HG03378 (cell line): ENCODE measurements at regions not wholly inside any gene's neighbourhood (a gene's known extent, or its start where the extent isn't known, plus 50 kb on each side); places are given as distances from the start of the nearest gene placed in this dataset.
A peak's percentile ranks its signal among the peaks of the same experiment; 100 is the strongest.

Source experiments
- ATAC-seq: cut with Tn5 transposase; IDR thresholded peaks from one replicate; pipeline ENCODE4 v1.9.1; 2021; ENCODE audit warnings: mild to moderate bottlenecking, moderate library complexity; ENCODE audit not compliant: unreplicated experiment

DNA sequence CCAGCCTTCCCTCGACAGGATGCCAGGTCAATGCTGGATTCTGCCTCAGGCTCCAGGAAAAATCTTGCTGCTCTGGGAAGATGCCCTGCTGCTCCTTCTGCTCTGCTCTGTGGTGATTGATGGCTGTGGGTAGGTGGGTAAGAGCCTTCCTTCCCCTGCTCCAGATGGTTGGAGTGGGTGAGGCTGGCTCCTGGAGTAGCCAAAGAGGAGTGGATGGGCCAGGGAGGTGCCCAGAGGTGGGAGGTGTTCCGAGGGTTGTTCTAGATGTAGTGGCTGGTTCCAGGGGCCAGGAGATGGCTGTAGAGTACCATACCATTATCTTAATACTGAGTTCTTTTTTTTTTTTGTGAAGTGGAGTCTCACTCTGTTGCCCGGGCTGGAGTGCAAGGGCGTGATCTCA, 99.6 kb upstream of the THY1 start:
- no peak for ATAC-seq

DNA sequence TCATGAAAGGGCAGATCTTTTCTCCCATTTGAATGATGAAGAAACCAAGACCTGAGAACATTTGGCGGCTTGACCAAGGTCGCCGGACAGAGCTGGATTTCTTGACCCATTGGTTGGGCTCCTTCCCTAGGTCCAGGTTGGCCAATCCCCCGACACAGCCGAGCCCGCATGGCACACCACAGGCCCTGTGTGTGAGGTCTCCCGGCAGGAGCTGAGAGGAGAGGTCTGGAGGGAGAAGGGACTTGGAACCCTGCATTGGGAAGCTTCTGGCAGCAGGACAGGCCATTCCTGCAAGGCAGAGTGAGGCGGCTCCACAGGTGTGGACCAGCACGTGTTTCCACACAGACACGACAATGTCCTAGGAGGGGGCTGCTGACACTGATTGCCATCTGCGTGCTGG, 98.6 kb upstream of the THY1 start:
- no peak for ATAC-seq

DNA sequence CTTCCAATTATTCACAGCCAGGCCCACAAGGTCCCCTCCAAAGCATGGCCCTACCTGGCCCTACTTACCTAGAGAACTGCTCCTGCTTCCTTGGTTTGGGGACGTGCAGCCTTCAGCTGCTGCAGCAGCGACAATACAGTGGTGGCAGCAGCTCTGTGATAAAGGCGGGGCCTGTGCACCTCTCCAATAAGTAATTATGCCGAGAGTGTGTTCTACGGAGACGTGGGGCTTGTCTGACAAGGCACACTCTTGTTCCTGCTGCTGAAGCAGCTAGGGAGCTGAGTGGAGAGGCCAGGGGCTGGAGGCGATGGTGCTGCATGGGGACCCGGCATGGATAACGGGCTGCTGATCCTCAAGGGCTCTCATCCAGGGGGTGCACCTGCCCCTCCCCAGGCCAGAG, 98.0 kb upstream of the THY1 start:
- ATAC-seq, result no peak

DNA sequence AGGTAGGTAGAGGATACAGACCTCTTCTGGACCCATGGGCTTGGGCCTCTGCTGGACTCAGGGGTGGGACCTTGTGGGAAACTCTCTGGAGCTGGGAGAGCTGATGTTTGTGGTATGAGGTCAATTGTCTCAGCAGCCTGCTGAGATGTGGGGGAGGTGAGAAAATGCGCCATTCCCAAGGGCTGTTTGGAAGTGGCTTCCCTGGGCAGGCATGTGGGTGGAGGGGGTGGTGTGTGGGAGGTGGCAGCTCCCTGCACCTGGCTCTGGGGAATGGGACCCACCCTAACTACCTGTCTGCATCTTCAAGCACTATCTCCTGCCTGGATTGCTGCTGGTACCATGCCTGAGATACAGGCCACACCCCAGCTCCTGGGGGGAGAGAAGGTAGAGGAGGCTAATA, 97.4 kb upstream of the THY1 start:
- ATAC-seq, result no peak

DNA sequence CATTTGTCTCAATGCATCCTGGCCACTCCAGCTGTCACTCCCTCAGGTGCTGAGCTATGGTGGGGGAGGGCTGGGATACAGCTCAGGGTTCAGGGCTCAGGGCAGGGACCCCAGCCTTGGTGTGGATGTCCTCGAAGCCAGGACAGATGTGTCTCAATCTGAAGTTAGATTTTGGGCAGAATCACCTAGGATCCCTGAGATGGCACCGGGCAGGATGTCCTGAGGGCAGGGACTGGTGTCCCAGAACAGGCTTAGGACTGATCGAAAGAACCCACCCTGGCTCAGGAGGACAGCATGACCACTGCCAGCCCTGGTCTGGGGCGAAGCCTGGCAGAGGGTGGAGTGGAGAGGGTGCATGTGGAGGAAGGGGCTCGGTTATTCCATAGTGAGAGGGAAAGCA, 96.8 kb upstream of the THY1 start:
- ATAC-seq, result no peak

DNA sequence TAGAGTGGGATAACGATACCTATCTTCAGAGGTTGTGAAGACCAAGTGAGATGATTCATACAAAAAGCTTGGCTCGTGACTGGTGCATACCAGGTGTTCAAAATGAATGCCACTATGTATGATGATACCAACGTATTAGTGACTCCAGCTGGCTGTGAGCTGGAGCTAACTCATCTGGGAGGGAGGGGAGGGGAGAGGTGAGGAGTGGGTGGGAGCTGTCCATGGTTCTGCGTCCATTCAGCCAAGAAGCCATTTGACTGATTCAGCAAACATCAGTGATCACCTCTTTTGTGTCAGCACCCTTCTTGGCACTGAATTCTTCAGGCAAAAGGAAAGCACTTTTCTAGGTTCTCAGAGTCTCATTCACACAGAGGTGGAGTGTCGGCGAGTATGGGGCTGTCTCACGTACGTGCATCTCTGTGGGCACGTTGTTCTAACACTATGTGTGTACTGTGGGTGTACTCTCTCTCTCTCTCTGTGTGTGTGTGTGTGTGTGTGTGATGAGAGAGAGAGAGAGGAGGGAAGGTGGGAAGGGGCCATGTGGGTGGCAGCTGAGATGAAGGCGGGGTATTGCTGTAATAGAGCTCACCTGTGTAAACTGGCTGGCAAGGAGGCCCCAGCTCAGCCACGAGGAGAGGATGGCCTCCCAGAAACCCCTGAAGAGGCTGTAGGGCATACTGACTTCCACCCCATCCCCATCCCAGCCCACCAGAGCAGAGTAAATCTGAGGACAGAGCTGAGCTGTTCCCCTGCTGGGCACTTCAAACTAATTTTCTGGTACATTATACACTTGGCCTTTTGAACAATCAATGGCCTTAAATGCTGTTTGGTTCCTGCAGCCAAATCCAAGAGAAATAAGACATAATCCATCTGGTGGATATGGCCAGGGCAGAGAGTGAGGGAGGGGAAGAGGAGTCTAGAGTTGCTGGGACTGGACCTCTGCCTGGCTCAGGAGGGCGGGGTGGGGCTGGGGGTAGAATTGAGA, 96.1 kb upstream of the THY1 start:
- no peak for ATAC-seq

DNA sequence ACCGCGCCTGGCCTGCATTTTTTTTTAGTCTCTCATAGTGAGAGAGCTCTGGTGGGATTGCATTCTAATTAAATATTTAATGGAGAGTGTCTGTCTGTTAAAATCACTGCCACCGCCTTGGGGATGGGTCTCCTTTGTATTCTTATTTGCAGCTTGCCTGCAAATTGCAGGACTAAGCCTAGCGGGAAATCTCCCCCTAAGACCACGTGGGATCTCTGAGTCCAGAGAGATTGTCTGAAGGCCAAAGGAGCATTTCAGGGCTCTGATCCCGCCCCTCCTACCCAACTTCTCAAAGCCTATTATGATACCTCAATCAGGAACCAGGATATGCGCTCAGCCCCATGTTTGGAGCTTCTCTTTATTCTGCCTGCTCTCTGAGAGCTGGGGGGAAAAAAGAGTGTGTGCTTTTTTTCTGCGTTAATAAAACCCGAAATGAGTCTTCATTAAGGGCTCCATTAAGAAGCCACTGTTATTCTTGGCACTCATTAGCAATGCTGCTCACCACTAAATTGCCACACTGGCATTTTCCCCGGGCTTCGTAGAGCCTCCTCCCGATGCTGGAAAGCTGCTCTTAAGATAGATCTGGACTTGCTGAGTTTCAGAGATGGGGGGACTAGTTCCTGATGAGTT, 92.9 kb upstream of the THY1 start:
- ATAC-seq, result no peak

DNA sequence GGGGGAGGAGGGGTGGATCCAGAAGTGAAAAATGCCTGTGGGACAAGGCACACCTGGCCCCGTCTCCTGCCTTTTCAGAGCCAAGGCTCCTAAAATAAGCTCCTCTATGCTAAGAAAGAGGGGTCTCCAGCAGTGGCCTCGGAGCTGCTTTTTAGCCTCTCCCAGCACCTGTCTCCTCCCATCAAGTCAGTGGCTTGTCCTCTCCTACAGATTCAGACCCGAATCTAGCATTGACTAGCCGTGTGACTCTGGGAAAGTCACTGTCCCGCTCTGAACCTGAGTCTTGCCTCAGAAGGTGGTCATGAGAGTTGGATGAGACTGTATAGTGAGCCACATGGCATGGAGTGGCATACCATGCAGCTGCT, 90.8 kb upstream of the THY1 start:
- no peak for ATAC-seq

DNA sequence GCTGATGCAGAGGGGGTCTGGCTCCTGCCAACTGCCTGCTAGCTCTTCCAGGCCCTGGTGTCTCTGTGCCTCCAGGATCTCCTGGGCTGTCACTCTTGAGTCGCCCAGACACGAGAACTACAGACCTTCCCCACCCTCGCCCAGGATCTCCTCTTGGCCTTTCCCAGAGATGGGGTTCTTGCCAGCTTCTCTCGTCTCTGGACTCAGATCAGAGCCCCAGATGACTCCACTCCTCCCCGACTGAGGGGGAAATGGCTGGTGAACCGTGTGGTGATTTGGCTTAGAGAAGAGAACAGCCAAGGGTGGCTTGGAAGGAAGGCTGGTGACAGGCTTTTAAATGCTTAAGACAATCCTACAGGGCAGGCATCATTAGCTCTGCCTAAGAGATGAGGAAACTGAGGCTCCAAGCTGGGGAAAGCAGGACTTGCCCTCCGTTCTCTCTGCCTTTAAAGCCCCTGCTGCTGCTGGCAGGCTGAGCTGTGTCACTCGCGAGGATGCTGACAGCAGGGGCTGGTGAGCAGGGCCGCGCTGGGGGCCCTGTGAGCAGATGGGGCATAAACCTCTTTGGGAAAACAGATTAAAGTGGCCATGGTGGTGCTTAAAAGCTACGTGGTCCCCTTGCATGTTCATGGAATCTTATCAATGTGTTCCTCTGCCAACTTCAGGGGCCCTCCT, 90.3 kb upstream of the THY1 start:
- no peak for ATAC-seq

DNA sequence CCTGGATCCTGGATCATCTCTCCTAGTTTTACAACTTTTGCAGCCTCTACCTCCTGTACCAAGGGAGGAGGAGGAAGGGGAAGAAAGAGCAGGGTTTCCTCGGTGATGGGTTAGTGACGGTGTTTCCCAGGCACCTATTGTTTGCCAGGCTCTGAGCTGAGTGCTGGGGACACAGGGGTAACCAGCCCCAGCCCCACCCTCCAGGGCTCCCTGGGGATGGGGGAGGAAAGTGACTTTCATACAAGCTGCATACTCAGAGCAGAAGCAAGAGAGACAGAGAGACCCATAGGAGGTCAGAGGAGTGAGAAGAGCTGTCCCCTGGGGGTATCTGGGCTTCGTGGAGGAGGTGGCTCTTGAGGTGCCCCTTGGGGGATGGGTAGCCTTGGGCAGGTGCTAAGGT, 89.4 kb upstream of the THY1 start:
- ATAC-seq, result no peak

DNA sequence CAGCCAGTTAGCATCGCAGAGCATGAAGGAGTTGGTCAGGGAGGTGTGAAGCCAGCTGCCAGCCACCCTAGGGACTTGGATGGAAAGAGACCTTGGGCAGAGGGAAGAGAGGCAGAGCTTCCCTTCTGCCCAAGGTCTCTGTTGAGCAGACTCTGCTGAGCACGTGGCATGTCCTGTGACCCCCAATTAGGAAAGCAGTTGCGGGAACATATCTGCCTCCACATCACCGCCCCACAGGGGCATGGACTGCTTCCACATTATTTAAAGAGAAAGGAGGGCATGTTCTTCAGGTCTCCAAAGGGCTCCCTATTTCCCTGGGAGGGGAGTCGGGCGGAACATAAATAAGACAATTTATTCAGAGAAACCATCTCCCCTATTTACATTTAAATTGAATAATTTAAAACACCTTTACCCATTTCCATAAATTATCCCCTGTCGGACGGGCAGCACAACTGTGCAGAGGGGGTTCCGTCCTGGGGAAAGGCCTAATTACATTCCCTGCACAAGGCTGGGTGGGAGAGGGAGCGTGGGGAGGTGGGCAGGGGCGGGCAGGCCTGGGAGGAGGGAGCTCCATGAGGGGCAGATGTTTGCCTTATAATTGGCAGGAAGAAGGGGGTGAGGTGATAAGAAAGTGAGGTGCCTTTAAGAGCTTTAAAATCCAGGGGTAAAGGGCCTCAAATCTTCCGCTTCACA, 88.8 kb upstream of the THY1 start:
- ATAC-seq, result no peak

DNA sequence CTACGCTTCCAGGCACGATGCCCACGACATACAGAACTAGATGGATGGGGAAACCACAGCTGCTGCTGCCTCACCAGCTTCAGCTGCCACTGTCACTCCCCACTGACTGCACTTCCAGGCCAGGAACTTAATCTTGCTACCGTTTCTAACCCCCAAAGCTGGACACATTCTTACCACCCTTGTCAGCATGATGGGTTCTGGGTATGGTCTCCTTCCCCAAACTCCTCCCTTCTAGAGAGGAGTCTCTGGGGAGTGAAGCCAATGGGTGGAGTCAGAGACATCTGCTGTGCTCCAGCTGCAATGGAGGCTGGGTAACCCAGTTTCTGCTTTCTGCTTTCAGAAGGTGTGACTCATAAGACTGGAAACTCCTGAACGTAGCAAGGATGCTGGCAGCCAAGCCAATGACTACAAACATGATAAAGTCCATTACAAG, 87.0 kb upstream of the THY1 start:
- ATAC-seq, result peak; percentile 86

DNA sequence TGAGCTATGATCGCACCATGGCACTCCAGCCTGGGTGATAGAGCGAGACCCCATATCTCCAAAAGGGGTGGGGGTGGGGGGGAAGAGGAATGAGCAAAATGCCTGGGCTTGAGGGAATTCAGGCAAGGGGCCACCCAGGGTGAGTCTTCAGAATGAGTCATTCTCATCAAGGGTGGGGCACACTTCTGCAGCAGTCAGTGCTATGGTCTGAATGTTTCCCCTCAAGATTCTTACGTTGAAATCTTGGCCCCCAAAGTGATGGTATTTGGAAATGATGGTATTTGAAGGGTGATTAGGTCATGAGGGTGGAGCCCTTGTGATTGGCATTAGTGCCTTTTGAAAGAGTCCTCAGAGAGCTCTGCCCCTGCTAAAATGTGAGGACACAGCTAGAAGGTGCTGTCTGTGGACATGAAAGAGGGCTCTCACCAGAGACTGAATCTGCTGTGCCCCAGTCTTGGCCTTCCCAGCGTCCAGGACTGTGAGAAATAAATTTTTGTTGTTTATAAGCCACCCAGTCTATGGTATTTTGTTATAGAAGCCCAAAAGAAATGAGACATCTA, 86.4 kb upstream of the THY1 start:
- no peak for ATAC-seq

DNA sequence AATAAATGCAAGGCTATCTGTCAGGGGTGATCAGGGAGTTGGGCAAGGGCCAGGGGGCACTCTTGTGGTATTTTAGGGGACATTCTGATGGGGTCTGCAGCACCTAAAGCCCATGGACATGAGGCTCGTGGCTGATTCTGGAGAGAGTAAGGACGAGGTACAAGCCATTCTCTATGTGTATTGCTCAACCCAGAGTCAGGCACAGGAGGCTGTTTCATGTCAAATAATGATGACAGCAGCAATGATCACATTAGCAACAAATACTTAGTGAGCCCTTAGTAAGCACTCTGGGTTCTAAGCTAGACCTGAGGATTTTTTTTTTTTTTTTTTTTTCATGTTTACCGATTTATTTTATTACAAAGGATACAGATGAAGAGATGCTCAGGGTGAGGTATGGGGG, 83.5 kb upstream of the THY1 start:
- ATAC-seq, result no peak

DNA sequence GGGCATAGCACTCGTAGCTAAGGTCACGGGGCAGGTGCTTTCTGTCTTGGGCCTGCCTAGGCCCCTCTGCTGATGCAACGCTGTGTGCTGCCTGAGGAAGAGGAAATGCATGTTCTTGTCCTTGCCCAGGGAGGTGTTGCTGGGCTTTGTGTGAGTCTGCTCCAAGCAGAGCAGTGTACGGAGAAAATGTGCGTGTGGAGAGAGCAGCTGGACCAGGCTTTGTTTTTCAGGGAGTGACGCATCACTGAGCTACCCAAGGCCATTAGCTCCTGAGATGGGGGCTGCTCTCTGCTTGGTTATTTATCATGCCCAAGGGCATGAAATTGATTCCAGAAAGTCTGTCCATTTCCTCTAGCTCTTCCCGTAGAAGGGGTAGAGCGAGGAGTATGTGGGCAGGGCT, 82.9 kb upstream of the THY1 start:
- ATAC-seq, result no peak

DNA sequence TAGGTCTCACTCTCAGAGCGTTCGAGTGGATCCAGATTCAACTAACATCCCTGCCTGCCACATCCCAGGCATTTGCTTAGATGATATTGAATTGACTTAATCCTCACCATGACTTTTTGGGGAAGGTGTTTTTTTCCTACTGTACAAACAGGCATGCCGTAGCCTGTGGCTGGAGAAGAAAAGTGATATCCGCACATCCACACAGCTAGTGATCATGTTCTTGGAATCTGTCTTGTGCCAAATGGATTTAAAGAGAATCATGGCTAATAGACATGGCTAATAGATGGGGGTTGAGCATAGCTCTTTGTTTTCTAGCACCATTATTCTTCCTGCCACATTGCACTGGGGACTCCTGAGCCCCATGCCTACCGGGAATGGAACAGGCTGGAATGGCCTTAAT, 82.1 kb upstream of the THY1 start:
- ATAC-seq, result no peak

DNA sequence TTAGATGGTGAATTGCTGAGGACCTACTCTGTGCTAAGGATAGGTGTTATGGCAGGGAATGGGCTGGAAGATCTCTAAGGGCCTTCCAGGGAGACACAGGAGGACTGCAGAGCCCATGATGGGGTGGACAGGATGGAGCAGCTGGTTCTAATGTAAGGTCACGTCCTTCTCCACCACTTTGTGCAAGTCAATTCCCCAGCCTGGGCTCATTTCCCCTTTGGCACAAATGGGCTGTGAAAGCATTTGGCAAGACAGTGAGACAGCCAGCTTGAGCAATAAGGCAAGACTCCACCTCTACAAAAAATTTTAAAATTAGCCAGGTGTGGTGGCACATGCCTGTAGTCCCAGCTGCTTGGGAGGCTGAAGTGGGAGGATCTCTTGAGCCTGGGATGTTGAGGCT, 81.4 kb upstream of the THY1 start:
- ATAC-seq, result no peak

DNA sequence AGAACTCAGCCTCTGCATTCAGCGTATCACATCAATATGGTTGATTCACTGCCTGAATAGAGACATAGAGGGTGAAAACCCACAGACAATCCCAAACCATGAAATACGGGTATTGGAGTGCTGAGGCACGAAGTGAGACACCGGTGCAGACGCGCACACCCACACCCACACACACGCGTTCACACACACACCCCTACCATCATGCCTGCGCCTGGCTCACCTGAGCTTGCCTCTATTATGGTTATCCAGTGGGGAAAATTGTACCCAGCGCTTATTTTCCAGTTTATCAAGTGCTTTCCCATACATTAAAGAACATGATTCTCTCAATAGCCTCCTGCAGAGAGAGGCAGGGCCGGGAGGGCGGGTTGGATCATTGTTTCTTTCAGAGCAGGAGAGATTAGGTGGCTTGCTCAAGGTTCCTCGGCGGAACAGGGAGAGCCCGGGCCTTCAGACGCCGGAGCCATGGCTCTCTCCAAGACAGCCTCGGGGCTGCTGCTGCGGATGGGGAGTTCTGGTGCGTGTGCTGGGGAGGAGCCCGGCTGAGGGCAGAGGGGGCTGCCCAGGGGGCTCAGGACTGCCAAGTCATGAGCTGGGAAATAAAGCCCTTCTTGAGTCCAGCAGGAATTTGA, 78.9 kb upstream of the THY1 start:
- ATAC-seq, result no peak

DNA sequence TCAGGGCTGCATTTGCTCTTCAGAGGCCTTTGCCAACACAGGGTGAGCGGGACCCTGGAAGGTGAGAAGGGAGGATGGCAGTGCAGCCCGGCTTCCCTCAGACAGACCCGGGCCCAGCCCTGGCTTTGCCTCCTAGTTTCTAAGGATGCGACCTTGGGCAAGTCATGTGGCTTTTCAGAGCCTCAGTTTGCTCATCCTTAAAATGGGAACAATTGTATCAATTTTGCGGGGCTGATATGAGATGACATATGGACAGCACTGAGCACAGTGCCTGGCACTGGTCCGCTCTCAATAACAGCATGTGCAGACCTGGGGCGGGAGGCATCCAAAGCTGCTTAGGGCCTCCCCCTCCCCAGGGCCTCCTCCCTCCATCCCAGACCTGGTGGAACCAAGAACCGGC, 74.7 kb upstream of the THY1 start:
- ATAC-seq, result no peak

DNA sequence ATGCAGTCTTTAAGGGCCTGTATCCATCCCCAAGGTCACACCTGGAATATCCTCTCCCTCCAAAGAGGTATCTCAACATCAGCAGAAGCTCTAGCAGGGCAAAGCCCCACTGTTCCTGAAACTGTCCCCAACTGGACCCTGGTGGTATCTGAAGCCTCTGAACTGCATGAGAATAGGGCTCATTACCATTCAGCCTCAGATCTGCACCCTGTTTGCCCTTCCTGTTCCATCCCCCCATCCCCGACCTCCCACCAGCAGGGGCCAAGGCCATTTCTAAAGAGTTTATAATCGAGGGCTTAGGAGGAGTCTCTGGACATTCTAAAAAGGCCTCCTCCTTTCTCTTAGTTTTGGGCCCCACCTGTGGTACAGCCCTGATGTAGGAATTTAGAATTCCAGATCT, 74.0 kb upstream of the THY1 start:
- ATAC-seq, result no peak

DNA sequence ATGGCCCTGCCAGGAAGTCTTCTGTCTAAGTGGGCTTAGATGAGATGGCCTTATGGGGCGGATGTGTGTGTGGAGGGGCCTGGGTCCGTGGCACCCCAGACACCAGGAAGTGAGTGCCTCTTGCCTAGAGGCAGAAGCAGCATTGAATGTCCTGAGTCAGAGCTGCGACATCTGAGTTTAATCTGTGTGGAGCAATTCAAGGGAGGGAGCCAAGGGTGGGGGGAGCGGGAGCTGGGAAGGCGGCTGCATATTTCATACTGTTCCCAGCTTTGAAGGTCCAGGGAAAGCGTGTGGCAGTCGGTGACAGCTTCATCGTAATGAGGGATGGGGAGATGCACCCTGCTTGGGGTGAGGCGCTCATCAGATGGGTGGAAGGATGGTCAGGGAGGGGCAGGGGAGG, 73.5 kb upstream of the THY1 start:
- ATAC-seq, result no peak
